ENCODE measurements at regions not wholly inside any gene's neighbourhood (a gene's known extent, or its start where the extent isn't known, plus 50 kb on each side); places are given as distances from the start of the nearest gene placed in this dataset.
A peak's percentile ranks its signal among the peaks of the same experiment; 100 is the strongest.

DNA sequence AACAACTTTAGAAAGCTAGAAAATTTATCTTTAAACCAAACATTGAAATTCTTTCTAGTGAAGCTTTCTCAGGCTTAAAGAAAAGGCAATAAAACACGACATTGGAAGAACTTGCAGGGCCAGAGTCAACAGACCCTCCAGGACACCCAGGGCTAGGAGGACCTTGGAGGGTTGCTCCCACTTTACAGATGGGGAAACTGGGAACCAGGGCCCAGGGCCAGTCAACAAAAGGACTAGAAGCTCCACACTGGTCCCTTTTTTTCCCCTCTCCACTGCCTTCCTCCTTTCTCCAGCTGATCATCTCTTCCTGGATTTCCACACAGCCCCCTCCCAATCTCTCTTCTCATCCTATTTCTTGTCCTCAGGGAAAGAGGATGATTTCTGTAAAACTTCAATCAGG is 307.7 kb upstream of the CDH5 start:
- DNase-seq (ENCODE audit: low read depth, low spot score) = no peak

DNA sequence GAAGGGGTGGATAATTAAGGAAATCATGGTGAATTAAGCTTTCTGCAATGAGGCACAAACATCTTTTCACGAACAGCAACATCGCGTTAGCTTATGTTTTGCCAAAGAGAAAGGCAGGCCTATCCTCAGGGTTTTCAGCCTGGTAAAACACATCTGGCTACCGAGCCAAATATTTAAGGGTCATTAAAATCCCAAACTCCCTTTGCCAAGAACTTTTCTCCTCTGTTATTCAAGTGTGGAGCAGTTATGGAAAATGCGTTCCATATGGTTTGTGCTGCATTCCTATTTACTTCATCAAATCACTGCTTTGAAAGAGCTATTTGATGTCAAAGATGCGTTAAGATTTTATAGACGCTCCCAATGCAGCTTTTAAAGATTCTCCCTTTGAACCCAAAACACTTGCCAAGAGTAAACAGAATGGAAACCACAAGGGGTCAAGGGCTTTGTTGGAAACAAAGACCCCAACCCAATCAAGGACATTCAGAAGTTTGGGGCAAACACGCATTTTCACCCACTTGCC is 308.3 kb upstream of the CDH5 start:
- no peak for DNase-seq (ENCODE audit: low read depth, low spot score)

DNA sequence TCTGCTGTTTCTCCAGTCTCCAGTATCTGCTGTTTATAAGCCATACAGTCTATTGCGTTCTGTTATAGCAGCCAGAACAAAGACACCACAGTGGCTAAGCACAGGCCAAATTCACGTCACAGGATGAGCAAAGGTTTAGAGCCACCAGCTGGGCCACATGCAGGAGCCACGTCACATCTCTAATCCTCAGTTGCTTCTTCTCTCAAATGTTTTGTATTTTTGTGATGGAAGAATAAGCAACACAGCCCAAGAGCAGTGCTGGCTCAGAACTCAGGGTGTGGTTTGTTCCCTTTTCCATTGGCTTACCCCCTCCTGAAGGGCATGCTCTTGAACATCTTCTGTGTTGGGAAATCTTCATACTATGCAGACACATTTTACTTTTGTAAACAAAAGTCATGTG is 309.4 kb upstream of the CDH5 start:
- DNase-seq (ENCODE audit: low read depth, low spot score) = no peak

DNA sequence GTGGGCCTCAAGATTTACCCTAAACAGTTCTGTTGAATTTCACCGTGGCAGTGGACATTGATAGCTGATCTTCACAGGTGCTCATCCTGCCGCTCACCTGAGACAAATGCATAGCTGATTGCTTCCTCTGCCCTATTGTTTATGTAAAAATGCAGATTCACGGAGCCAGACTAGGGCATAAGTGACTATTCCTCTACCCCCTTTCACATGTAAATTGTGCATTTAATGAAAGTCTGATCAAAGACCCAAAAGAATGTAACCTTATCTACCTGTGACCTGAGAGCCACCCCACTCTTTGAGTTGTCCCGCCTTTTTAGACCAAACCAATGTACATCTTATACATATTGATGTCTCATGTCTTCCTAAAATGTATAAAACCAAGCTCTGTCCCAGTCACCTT is 312.4 kb upstream of the CDH5 start:
- DNase-seq (ENCODE audit: low read depth, low spot score) = peak; percentile 11

DNA sequence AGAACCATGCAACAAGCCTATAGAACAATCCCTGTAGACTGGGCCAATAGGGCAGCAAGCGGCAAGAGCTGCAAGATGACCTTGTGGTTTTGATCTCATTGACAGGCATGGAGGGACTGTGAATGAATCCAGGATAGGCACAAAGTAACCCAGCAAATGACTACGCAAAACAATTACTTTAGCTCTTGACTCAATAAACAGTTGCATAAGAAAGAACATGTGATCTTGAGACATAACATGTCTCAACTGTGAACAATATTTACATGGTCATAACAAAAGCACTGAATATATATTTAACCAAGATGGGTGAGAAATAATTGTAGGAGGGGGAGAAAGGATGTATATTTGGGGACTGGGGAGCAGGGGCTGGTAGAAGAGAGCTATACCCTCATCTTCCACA is 313.7 kb upstream of the CDH5 start:
- DNase-seq (ENCODE audit: low read depth, low spot score) = no peak

DNA sequence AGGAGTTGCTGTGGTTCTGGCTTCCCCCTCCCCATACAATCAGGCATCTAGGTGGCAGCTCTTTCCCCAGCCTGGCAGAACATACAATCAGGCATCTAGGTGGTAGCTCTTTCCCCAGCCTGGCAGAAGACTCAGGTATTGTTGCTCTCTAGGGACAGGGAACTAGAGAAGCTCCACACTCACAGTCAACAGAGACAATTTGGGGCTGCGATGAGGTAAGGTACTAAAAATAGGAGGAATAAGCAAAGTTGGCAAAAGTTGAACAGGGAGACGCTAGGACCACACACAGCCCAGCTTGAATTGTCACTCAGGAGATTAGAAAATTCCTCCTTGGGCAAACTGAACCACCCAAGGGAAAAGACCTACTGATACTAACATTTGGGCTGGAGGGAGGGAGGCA is 315.5 kb upstream of the CDH5 start:
- DNase-seq (ENCODE audit: low read depth, low spot score) = no peak

DNA sequence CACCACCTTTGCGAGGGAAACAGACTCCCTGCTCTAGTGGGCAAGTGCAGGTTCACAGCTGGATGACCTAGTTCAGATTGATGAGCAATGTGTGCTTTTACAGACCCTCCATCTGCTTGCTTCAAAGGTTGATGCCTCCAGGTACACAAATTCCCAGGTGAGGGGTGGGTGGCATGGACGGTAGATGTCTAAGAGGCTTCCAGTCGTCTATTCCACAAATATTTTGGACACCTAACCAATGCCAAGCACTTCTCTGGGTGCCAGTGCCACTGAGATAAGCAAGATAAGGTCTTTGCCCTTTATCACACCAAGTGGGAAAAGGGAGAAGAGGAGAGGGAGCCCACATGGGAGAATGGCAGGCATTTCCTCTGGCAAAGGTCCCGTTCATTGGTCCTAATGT is 316.6 kb upstream of the CDH5 start:
- no peak for DNase-seq (ENCODE audit: low read depth, low spot score)

DNA sequence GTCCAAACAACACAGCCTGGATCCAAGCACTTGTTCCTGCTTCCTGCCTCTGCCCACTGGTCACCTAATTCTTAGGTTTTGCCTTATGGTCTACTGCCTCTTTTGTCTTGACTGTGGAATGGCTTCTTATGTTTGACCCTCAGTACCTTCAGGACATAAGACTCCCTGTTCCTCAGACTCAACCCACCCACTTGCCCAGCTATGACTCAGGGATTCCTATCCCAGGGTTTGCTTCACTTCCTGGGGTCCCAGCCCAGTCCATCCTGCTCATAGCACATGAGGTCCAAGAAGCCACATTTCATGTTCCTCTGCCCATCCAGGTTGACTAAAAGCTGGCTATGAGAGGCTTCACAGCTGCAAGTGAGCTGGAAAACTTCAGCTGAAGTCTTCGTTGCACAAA is 320.9 kb upstream of the CDH5 start:
- DNase-seq (ENCODE audit: low read depth, low spot score) = no peak

DNA sequence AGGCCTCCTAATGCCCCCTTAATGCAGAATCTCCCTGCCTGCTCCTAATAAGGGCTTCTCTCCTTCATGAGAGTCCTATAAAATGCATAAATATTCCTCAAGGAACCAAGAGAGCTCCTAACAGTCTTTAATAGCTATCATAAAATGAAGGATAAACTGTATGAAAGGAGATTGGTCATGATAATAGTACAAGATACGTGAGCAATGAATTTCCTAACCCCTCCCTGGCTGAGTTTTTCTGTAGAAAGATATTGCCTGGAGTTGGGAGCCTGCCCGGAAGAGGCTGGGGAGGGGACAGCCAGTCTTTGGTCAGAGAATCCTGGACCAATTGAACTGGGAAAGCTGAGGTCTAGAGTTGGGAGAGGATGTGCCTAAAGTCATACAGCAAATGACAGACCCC is 321.9 kb upstream of the CDH5 start:
- DNase-seq (ENCODE audit: low read depth, low spot score) = no peak

DNA sequence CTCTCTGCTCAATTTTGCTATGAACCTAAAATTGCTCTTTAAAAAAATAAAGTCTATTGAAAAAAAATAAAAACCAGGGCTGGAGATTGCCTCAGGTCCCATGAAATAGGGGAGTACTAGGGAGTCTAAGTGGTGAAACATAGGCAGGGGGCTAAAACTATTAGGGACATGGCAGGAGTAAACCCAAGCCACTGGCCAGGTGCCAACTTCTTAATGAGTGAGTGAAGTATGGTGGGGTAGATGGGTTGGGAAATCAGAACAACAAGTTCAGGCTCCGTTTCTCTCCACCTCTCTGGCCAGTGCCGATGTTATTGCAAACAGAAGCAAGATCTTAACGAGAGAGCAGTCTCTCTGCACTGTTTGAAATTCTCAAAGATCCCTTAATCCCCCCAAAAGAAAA is 322.4 kb upstream of the CDH5 start:
- no peak for DNase-seq (ENCODE audit: low read depth, low spot score)

DNA sequence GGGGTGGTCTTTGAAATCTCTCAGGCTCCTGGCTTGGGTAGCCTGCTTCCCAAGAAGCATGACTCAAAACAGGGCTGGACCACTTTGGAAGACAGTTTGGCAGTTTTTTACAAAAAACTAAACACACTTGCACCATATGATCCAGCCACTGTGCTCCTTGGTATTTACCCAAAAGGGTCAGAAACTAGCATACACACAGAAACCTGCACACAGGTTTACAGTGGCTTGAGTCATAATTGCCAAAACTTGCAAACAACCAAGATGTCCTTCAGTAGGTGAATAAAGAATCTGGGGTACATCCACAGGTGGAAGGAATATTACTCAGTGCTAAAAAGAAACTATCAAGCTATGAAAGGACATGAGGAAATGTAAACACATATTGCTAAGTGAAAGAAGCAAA is 323.2 kb upstream of the CDH5 start:
- DNase-seq (ENCODE audit: low read depth, low spot score) = no peak

DNA sequence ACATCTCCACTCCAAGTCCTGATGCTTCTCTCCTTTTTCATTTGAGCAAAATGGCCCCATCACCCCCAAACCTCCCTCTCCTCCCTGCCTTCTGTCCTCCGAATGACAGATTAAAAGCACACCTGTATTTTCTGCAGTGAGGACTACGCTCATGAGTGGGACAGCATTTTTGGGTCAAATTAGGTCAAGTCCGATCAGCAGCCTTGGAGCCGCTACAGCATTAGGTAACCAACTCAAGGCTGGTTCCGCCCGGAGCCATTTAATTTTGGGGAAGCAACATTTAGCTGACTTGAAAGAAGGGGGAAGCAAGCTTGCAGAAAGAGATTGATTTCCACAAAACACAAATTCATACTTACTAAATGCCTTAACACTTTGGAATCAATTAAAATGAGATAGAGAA is 324.1 kb upstream of the CDH5 start:
- DNase-seq (ENCODE audit: low read depth, low spot score) = no peak

DNA sequence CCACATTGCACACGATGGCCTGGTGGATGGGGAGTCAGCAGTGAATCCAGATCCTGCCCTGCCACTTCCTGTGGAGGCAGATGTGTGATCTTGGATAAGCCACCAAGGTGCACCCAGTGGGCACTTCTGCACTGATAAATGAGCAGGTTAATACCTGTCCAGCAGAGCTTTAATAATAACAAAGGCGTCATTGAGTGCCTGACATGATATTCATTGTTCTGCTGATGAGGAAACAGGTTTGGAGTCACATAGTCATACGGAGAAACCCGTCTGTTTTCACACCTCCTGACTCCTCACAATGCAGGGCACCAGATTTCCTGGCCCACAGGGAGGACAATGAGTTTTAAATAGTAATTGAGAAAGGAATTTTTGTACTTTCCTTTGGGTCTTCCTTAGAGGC is 324.6 kb upstream of the CDH5 start:
- DNase-seq (ENCODE audit: low read depth, low spot score) = no peak

DNA sequence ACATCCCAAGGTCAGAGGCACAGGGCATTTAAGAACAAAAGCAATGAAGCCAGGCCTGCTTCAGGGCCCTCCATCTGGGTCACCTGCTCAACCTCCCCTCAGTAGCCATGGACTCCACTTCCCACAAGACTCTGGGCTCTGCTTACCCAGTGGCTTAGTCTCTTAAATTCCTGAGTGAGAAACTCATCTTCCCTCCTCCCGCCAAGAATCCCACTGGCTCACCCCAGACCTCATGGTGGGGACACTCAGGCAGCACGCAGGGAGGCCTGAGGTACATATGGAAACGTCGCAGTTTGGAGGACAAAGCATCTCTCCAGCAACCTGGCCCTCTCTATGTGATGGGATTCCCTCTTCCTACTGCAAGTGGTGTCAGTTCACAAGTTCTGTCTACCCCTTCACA is 326.7 kb upstream of the CDH5 start:
- DNase-seq (ENCODE audit: low read depth, low spot score) = no peak

DNA sequence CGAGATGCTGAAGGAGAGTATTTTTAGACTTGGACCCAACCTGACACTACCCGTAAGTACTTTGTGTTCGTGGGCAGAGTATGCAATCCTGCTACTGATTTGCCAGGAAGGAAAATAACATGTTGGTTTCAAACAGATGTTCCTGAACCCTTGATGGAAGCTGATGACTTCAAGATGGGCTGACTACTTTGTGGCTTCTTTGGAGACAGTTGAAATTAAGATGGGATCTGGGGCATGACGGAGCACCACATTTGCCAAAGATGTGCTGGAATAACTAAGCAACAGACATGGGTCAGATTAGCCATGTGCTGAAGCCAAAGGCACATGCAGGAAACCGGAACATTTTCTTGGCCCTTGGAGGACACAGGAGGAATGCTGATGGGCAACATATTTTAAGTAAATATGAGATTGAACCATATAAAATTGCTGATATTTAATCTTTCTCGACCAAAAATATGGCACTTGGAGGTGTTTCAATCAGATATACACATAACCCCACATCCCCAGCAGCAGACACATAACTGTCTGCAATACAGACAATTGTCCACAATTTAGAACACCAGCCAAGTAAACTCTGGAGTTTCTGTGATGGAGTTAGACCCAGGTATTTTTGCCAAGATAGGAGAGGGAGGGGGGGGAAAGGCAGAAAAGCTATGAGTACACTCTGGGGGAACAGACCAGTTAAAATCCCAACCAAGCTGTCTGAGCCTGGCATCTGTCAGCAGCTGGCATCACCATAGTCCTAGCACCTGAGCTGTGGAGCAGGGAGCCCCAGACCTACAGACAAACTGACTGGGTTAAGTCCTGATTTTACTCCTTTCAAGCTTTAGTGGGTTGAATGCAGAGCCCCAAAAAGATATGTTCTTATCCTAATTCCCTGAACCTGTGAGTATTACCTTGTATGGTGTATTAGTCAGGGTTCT is 329.4 kb upstream of the CDH5 start:
- no peak for DNase-seq (ENCODE audit: low read depth, low spot score)

DNA sequence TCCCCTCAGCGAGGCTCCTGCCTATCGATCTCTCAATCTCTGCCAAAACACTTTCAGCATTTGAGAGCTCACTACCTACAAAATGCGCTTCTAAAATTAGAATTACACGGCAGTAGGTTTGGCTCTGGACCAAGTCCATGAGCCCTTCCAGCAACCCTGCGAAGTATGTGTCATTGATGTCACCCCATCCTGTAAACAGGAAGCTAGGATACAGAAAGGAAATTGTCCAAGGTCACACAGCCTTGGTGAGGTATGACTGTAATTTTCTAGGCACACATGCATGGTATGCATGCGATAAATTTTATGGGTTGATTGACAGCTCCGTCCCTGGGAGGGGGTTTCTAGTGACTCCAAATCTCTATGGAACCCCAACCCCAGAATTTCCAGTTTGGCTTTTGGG is 330.3 kb upstream of the CDH5 start:
- no peak for DNase-seq (ENCODE audit: low read depth, low spot score)

DNA sequence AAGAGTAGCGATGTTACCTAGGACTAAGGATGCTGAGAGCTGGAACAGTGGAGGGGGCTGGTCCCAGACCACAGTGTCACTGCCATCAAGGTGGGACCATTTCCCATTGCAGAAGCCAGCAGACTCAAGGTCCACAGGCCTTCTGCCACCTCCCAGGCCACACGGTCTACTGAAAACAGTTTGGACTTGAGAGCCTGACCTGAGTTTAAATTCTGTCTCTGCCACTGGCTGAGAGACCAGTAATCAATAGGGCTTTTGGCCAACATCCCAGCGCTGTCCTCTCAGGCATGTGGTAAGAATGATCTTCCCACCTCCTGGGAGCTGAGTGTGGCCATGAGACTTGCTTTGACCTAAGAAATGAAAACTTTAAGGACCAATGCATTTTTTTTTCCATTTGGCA is 331.4 kb upstream of the CDH5 start:
- no peak for DNase-seq (ENCODE audit: low read depth, low spot score)

DNA sequence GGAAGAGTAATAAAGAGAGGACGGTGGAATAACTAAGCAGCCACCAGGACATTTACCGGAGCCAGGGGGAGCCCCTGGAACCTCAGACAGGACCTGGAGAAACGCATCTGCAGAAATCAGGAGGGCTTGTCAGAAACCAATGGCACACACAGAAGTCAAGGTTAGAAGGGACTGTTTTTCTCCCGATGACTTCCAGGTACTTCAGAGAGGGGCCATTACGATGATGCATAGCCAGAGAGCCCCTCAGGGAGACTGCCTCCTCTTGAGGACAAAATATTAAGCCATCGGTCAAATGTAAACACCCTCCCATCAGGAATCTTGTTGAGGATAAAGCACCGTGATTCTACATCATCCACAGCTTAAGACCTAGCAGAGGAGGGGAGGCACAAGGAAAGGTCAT is 333.6 kb upstream of the CDH5 start:
- no peak for DNase-seq (ENCODE audit: low read depth, low spot score)

DNA sequence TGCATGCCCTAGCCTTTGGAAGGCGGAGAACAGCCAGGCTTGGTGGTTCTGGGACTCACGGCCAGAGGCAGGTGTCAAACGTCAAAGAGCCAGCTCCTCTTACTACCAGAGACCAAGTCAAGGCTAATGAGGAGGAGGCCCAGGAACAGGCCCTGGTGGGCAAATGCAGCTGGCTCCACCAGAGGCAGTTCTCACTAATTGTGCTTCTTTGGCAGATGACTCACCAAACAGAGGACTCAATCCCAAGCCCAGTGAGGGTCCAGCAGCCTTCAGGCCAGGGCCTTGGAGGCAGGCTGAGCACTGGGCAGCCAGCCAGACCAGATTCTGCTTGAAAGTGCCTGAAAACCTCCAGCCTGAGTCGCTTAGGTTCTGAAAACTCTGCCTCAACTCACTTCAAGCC is 336.5 kb upstream of the CDH5 start:
- peak; percentile 40 for DNase-seq (ENCODE audit: low read depth, low spot score)

DNA sequence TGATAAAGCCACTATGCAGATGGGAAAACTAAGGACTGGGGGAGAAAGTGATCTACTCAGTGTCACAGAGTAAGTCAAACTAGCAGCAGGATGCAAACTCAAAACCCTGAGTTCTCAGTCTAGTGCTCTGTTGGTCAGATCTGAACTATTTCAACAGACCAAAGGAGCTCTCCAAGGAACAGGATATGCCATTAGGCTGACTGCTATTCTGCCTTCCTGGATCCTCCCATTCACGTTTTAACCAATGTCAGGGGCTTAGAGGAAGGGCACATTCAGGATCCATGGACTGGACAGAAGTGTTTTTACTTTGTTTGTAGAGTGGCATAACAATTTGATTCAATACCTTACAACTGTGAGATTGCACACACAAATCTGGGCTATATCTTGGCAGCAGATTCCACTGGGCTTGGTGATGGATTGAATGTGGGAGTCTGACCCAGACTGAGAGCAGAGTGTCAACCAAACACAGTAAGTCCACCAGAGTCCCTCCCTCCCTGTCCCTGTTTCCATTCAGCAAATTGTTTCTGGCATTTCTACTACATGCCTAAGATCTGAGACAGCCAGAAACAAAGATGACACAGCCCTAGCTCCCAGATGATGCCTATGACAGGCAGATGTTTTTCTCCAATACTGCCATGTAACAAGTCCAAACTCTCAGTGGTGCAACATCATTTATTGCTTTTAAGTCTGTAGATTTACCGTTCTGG is 337.8 kb upstream of the CDH5 start:
- peak; percentile 2 for DNase-seq (ENCODE audit: low read depth, low spot score)

DNA sequence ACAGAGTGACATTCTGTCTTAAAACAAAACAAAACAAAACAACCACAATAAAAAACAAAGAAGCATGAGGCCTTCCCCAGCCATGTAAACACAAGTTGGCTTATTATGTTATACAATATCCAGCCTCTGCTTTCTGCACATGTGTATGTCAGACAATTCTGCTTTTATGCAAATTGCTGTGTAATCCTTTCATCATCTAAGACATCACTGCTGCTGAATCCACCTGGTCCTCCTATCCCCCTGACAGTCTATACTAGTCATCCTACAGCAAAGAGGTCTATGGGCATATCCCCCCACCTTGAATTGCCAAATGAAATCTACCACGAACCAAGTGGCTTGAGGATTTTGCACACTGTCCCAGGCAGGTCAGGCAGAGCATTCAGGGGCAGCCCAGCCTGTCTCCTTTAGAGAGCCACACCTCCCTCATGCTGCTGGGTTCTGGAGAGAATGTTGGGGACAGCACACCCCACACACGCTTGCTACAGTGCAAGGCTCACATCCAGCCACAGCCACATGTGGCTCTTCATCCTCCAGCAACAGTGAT is 339.6 kb upstream of the CDH5 start:
- no peak for DNase-seq (ENCODE audit: low read depth, low spot score)

DNA sequence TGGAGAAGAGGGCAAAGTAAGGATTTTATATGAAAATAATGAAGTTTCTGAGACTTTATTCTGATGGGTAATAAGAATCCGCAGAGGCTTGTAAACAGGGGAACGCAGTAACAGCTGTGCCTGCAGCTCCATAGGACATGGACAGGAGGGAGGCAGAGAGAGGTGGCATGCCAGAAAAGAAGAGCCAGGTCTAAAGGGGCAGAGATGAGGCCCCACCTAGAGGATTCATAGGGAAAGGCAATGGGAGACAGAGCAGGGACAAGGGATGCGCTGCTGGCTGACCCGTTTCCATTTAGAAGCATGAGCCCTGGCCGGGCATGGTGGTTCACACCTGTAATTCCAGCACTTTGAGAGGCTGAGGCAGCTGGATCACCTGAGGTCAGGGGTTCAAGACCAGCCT is 340.3 kb upstream of the CDH5 start:
- peak; percentile 68 for DNase-seq (ENCODE audit: low read depth, low spot score)

DNA sequence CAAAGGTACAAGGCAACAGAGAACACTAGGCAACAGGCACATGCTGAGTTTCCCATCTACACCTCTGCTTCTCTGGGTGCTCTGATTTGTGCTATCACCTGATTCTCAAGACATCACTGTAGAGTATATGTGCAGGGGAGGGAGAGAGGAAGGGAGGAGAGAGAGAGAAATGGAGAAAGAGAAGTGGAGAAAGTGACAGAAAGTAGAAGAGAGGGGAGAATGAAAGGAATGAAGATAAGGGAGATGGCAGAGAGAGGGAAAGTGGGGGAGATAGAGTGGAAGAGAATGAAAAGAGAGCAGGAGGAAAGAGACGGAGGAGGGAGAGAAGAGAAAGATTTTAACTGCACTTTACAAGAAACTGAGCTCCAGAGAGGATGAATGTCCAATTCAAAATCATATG is 340.7 kb upstream of the CDH5 start:
- no peak for DNase-seq (ENCODE audit: low read depth, low spot score)

Measured in ELF-1 (cell line).